ENCODE measurements at regions not wholly inside any gene's neighbourhood (a gene's known extent, or its start where the extent isn't known, plus 50 kb on each side); places are given as distances from the start of the nearest gene placed in this dataset.

DNA sequence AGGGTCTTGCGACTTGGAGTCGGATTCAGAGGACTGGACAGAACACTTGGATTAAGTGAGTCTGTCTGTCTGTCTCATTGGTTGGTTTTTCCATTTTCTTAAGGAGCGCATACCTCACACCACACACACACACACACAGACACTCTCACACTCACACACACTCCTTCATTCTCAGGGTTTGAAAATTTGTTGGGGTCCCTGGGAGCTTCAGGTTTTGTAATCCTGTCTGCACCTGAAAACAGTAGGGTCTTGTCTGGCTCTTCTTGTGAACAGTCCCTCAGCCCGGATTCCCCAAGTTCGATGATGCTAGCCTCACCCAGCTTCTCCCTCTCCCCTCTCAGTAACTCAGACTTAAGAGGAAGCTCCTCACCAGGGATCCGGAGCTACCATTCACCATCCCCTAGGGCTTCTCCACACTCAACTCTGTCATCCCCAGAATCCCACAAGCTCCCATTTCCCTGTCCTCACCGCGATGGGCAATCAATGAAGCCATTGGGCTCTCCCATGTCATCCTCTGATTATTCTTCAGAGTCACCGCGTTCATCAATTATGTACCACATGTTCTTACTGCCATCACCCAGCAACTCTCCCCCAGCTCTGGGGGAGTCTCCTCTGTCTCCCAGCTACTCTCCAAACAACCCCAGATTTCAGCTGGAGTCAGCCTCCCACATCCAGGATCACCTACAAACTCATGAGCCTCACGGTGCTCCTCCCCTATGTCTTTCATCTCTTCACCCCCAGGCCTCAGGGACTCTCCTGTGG is 1530.9 kb upstream of the TPTE start:
- DNase-seq = no peak
- intact Hi-C loops (cut with DNase I; ENCODE audit: low total_unique reads) = no loop called here
- Histone ChIP-seq H3K4me1 (no peaks in the 10 kb centered on the region), H3K36me3 (no peaks in the 10 kb centered on the region), H3K27me3 (peaks cover 0 to 35% (median 0%) of the 10 kb centered on the region in 3 donors), H3K4me3 (no peak overlapping the region), H3K27ac (no peak overlapping the region), H3K9me3 (peaks cover 0 to 61% (median 14%) of the 10 kb centered on the region in 4 donors)
- TF ChIP-seq POLR2AphosphoS5 (IDR thresholded peaks at IDR 0.05) (no peak), POLR2A (IDR thresholded peaks at IDR 0.05) (no peak), EP300 (IDR thresholded peaks at IDR 0.05) (no peak)
- TF ChIP-seq, protein P1, sequence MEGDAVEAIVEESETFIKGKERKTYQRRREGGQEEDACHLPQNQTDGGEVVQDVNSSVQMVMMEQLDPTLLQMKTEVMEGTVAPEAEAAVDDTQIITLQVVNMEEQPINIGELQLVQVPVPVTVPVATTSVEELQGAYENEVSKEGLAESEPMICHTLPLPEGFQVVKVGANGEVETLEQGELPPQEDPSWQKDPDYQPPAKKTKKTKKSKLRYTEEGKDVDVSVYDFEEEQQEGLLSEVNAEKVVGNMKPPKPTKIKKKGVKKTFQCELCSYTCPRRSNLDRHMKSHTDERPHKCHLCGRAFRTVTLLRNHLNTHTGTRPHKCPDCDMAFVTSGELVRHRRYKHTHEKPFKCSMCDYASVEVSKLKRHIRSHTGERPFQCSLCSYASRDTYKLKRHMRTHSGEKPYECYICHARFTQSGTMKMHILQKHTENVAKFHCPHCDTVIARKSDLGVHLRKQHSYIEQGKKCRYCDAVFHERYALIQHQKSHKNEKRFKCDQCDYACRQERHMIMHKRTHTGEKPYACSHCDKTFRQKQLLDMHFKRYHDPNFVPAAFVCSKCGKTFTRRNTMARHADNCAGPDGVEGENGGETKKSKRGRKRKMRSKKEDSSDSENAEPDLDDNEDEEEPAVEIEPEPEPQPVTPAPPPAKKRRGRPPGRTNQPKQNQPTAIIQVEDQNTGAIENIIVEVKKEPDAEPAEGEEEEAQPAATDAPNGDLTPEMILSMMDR (IDR thresholded peaks at IDR 0.05) = no peak
- 50 to 64% (median 57%) methylated on average over 11 of the region's 11 CpGs for WGBS, 5 donors

DNA sequence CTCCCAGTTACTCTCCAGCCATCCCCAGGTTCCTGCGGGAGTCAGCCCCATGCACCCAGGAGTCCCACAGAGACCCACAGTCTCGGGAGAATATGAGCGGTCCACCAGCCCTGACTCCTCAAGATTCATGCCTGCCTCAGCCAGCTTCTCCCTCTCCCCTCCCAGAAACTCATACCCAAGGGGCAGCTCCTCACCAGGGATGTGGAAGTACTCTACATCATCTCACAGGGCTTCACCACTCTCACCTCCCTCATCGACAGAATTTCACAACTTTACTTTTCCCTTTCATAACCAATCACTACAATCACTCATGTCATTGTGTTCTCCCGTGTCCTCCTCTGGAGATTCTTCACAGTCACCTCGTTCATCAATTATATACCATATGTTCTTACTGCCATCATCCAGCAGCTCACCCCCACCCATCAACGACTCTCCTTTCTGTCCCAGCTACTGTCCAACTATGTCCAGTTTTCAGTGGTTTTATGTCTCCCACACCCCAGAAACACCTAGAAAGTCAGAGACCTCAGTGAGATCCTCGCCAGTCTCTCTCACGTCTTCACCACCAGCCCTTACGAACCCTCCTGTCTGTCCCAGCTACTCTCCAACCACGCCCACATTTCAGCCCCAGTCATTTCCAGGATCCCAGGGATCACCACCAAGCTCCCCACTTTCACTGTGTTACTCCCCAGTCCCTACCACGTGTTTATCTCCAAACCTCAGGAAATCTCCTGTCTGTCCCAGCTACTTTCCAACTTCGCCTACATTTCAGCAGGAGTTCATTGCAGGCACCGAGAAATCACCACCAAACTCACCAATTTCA is 1530.1 kb upstream of the TPTE start:
- H3K9me3 ChIP-seq = peaks cover 0 to 69% (median 14%) of the 10 kb centered on the region in 4 donors
- peaks cover 0 to 41% (median 3%) of the 10 kb centered on the region in 3 donors for H3K27me3 ChIP-seq
- no peaks in the 10 kb centered on the region for H3K36me3 ChIP-seq
- intact Hi-C loops (cut with DNase I; ENCODE audit: low total_unique reads) = no loop called here
- H3K27ac ChIP-seq = no peak overlapping the region
- no peaks in the 10 kb centered on the region for H3K4me1 ChIP-seq
- no peak for DNase-seq
- TF ChIP-seq, protein P1 (IDR thresholded peaks at IDR 0.05) = no peak
- no peak for TF ChIP-seq POLR2A (IDR thresholded peaks at IDR 0.05)
- TF ChIP-seq POLR2AphosphoS5 (IDR thresholded peaks at IDR 0.05) = no peak
- H3K4me3 ChIP-seq = no peak overlapping the region
- WGBS, 5 donors = 49 to 60% (median 57%) methylated on average over 14 of the region's 14 CpGs

DNA sequence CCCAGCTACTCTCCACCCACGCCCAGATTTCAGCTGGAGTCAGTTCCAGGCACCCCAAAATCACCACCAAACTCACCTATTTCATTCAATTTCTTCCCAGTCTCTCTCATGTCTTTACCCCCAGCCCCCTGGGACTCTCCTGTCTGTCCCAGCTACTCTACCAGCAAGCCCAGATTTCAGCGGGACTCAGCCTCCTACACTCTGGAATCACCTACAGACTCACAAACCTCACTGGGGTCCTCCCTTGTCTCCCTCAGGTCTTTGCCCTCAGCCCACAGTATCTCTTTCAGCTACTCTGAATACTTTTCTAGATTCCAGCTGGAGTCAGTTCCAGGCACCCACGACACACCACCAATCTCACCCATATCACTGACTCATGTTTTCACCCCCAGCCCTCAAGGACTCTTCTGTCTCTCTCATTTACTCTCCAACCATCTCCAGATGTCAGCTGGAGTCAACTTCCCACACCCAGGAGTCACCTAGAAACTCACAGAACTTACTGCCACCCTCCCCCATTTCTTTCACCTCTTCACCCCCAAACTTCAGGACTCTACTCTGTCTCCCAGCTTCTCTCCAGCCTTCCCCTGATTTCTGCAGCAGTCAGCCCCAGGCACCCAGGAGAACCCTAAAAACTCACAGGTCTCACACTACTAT is 1529.3 kb upstream of the TPTE start:
- 38 to 48% (median 45%) methylated on average over 3 of the region's 3 CpGs for WGBS, 5 donors
- Histone ChIP-seq H3K27ac (no peak overlapping the region), H3K27me3 (peaks cover 0 to 41% (median 4%) of the 10 kb centered on the region in 3 donors), H3K9me3 (peaks cover 0 to 70% (median 14%) of the 10 kb centered on the region in 4 donors), H3K36me3 (no peaks in the 10 kb centered on the region), H3K4me1 (no peaks in the 10 kb centered on the region), H3K4me3 (no peak overlapping the region)
- DNase-seq = no peak
- no peak for TF ChIP-seq EP300 (IDR thresholded peaks at IDR 0.05)
- no peak for TF ChIP-seq POLR2A (IDR thresholded peaks at IDR 0.05)
- TF ChIP-seq POLR2AphosphoS5 (IDR thresholded peaks at IDR 0.05) = no peak
- TF ChIP-seq, protein P1 (IDR thresholded peaks at IDR 0.05) = no peak
- intact Hi-C loops (cut with DNase I; ENCODE audit: low total_unique reads) = no loop called here

DNA sequence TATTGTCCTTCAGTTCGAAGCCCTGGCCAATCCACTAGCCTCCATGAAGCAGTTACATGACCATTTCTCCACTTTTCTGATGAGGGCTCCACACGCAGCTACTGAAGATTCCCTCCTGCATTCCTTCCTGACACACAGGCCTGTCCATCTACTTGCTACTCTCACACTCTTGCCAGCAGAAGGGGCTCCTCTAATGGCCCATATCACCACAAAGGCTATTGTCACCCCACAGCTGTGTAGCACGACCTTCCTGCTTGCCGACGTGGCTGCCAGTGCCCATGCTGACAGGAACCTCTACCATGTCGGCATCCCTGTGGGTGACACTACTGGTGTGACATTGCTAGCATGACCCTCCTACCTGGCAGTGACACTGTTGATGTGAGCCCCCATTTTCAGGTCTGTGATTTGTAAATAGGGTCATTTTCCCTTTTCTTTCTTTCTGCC is 1528.6 kb upstream of the TPTE start:
- Histone ChIP-seq H3K4me1 (no peaks in the 10 kb centered on the region), H3K36me3 (no peaks in the 10 kb centered on the region), H3K4me3 (no peak overlapping the region), H3K27ac (no peak overlapping the region), H3K27me3 (peaks cover 0 to 41% (median 4%) of the 10 kb centered on the region in 3 donors), H3K9me3 (peaks cover 0 to 70% (median 14%) of the 10 kb centered on the region in 4 donors)
- TF ChIP-seq, protein P1 (IDR thresholded peaks at IDR 0.05) = no peak
- TF ChIP-seq POLR2AphosphoS5 (IDR thresholded peaks at IDR 0.05) (no peak), EP300 (IDR thresholded peaks at IDR 0.05) (no peak), POLR2A (IDR thresholded peaks at IDR 0.05) (no peak)
- no peak for DNase-seq
- intact Hi-C loops (cut with DNase I; ENCODE audit: low total_unique reads) = no loop called here
- 51 to 63% (median 57%) methylated on average over 6 of the region's 6 CpGs for WGBS, 5 donors

Measured in stomach (tissue), 8 donors.